RKO (cell line): ENCODE measurements at regions not wholly inside any gene's neighbourhood (a gene's known extent, or its start where the extent isn't known, plus 50 kb on each side); places are given as distances from the start of the nearest gene placed in this dataset.

Experiments
- DNase-seq: peaks from one replicate; pipeline ENCODE4 v3.0.0-alpha.2; 2016; ENCODE audit warnings: low spot score

GRCh38 chr3:95926904-95927501 is 887.4 kb upstream of the EPHA6 start:
- DNase-seq: no peak

- no peak for DNase-seq
Observed at GRCh38 chr3:95934181-95934580, 880.2 kb upstream of the EPHA6 start.

- no peak for DNase-seq
Observed at GRCh38 chr3:95939235-95939809, 875.1 kb upstream of the EPHA6 start.

- DNase-seq: no peak
Observed at GRCh38 chr3:95965704-95966336, 848.6 kb upstream of the EPHA6 start.

GRCh38 chr3:95971573-95971972 is 842.8 kb upstream of the EPHA6 start:
- no peak for DNase-seq

GRCh38 chr3:95994338-95994737 is 820.1 kb upstream of the EPHA6 start:
- no peak for DNase-seq

- no peak for DNase-seq
Observed at GRCh38 chr3:96000966-96001365, 813.4 kb upstream of the EPHA6 start.

GRCh38 chr3:96007650-96008195 is 806.7 kb upstream of the EPHA6 start:
- DNase-seq: no peak

- DNase-seq: no peak
Observed at GRCh38 chr3:96012939-96013338, 801.5 kb upstream of the EPHA6 start.

DNA sequence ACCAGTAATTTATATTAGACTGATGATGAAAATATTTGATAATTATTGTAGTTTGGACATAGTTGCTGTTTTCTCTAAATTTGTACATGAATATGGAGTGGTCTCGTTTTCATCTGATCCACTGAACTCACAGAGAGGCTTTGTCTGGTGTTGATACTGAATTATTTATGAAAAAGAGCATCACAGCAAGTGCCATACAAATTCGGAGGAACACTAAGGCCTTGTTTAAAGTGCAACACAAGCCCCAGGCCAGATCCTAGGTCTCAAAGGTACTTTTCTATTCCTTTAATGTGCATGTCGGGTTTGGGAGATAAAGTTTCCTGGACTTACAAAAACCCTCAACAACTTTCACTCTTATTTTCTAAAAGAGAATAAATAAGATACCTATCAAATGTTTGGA is 796.8 kb upstream of the EPHA6 start:
- DNase-seq: no peak

DNA sequence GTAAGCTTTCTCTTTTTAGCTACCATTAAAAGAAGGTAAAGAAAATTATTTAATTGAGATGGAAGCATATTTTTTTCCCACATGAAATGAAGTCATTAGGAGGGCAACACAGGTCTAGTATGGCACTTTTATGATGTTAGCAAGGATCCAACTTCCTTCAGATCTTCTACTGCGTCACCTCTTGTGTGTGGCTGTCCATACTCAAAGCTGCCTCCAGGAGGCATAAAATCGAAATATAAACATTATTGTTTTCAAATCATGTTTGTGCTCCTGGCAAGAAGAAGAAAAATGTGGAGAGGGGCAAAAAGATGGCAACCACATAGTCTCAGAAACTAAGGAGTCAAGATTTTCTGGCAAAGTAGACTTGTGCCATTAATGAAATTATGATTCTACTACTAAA is 791.7 kb upstream of the EPHA6 start:
- DNase-seq: no peak

DNA sequence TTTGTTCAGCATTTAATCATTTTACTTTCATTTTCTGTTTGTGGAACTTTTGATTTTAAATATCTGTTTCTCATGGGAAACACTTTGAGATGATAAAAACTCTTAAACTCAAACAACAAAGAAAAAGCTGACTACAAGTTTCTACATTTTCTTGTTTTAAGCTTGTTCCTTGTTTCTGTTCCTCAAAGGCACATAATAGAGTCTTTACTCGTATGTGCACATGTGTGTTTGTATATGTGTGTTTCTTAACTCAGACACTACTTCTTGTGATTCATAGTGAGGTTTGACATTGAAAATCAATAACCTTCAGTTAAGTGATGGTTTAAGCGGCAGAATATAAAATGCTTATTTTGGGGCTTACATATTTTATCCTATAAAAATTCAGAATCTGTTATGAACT is 786.7 kb upstream of the EPHA6 start:
- DNase-seq: no peak

- no peak for DNase-seq
Observed at GRCh38 chr3:96039632-96040031, 774.8 kb upstream of the EPHA6 start.

GRCh38 chr3:96059301-96059700 is 755.1 kb upstream of the EPHA6 start:
- no peak for DNase-seq

DNA sequence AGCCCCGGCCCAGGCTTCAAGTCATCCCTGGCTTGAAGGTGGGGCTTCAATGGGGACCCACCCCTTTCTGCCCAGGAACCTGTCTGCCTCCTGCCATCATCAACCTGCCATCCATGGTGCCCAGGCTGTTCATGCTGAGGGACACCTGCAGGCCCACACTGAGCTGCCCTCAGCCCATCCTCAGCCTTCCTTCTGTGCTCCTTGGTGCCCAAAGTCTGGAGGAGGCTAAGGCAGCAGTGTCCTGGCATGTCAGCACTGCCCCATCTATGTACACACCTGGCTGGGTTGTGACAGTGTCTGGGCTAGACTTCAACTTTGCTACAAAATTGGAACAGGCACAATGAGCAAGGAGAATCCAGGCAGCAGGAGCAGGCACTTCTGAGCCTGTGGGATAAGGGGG is 745.3 kb upstream of the EPHA6 start:
- no peak for DNase-seq

DNA sequence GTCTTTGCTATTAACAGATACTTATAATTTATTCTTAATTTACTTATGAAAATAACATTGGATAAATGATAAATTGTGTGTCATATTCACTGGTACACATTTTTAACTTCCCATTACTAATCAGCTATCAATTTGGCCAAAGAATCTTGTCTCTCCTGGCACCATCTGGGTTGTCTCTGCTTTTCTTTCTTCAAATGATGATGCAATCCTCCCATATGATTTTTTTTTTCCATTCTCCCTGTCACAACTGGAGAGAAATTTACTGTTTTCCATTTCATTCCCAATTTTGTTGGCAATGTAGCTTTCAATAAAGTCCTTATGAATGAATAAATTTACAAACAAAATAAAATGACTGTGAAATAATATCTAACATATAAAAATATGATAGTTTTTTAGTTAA is 743.7 kb upstream of the EPHA6 start:
- no peak for DNase-seq

- no peak for DNase-seq
Observed at GRCh38 chr3:96071097-96071496, 743.3 kb upstream of the EPHA6 start.

DNA sequence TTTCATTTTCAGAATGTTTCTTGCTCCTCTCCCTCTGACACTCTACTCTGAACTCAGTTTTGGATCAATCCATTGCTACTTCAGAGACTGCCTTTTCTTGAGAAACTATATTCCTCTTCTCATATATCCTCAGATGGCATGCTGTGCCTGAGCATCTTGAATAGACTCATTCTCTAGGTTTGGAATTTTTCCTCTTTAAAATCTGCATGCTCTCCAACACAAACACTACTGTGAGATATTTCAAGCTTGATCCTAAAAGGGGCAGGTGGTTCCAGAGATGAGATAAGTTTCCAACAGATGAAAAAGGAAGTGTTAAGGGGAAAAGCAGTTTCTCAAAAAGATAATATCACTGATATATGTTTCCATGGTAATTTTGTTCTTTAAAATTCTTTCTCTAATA is 742.2 kb upstream of the EPHA6 start:
- no peak for DNase-seq

DNA sequence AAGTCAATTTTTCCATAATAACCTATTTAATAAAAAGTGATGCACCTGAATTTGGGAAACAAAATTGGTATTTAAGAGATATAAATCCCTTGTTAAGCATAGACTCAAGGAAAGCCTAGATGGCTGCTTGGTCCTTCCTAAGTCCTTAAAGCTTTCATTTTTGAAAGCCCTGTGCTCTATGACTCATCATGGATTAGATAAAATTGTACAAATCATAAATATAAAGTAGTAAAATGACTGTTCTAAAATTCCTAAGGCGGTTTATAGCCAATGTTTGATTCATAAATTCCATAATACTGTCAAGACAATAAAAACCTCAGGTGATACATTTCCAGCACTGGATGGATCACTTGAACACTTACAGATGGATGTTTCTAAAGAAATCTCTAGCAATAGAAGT is 730.8 kb upstream of the EPHA6 start:
- DNase-seq: no peak

GRCh38 chr3:96086018-96086417 is 728.4 kb upstream of the EPHA6 start:
- no peak for DNase-seq

DNA sequence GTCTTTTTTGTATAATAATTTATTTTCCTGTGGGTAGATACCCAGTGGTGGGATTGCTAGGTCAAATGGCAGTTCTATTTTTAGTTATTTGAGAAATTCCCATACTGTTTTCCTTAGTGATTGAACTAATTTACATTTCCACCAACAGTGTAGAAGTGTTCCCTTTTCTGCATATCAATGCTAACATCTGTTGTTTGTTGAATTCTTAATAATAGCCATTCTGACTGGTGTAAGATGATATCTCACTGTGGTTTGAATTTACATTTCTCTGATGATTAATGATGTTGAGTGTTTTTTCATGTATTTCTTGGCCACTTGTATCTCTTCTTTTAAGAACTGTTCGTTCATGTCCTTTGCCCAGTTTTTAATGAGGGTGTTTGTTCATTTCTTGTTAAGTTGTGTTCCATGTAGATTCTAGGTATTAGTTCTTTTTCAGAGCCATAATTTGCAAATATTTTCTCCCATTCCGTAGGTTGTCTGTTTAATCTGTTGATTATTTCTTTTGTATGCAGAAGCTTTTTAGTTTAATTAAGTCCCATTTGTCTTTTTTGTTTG is 713.3 kb upstream of the EPHA6 start:
- DNase-seq: no peak

- no peak for DNase-seq
Observed at GRCh38 chr3:96106701-96107100, 707.7 kb upstream of the EPHA6 start.
